ENCODE measurements at regions not wholly inside any gene's neighbourhood (a gene's known extent, or its start where the extent isn't known, plus 50 kb on each side); places are given as distances from the start of the nearest gene placed in this dataset.

DNA sequence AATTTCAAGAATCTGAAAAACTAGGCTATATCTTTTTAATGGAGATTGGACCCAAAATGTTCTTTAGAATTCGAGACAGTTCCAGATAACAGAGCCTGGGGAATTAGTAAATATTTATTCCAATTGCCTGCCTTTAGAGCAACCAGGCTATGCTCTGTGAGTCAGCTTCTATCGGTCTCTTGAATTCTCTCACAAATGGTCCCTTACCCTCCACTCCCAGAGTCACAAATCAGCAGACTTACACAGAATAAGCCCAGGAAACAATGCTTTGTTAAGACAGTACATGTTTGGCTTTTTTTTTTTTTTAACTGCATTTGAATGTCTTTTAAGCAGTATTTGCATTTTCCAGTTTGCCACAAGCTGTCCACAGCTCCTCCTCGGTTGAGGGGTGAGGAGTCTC lies 460.7 kb upstream of the CBLB start:
- intact Hi-C loops (cut with DNase I): no loop called here
- no peak for DNase-seq
- no peak overlapping the region for H3K27ac ChIP-seq
- ATAC-seq: no peak
- no peak overlapping the region for H3K4me3 ChIP-seq
- peaks cover 3% of the 10 kb centered on the region for H3K9me3 ChIP-seq
- H3K4me1 ChIP-seq: no peaks in the 10 kb centered on the region
- H3K36me3 ChIP-seq: no peaks in the 10 kb centered on the region
- TF ChIP-seq, protein P1, sequence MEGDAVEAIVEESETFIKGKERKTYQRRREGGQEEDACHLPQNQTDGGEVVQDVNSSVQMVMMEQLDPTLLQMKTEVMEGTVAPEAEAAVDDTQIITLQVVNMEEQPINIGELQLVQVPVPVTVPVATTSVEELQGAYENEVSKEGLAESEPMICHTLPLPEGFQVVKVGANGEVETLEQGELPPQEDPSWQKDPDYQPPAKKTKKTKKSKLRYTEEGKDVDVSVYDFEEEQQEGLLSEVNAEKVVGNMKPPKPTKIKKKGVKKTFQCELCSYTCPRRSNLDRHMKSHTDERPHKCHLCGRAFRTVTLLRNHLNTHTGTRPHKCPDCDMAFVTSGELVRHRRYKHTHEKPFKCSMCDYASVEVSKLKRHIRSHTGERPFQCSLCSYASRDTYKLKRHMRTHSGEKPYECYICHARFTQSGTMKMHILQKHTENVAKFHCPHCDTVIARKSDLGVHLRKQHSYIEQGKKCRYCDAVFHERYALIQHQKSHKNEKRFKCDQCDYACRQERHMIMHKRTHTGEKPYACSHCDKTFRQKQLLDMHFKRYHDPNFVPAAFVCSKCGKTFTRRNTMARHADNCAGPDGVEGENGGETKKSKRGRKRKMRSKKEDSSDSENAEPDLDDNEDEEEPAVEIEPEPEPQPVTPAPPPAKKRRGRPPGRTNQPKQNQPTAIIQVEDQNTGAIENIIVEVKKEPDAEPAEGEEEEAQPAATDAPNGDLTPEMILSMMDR (IDR thresholded peaks at IDR 0.05): no peak
- no peaks in the 10 kb centered on the region for H3K27me3 ChIP-seq (ENCODE audit: low read depth)

DNA sequence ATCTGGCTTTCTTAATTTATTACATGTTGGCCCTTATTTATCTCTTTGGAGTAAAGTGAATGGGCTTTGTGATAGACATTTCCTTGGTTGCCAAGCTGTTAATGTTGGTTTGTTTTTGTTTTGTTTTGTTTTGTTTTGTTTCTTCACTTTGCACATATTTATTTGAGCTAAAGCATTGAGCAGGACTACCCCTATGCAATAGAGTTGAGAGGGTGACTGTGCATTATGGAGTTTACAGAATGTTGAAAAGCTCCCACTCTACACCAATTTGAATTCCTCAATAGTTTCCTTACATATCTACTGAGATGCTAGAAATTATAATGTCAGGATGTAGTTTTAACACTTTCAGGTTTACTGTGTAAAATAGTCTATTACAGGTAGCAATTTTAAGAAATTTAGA lies 462.8 kb upstream of the CBLB start:
- no peaks in the 10 kb centered on the region for H3K36me3 ChIP-seq
- H3K4me3 ChIP-seq: no peak overlapping the region
- ATAC-seq: no peak
- H3K4me1 ChIP-seq: no peaks in the 10 kb centered on the region
- no peak overlapping the region for H3K27ac ChIP-seq
- DNase-seq: no peak
- H3K27me3 ChIP-seq (ENCODE audit: low read depth): no peaks in the 10 kb centered on the region
- intact Hi-C loops (cut with DNase I): no loop called here
- no peaks in the 10 kb centered on the region for H3K9me3 ChIP-seq
- TF ChIP-seq, protein P1 (IDR thresholded peaks at IDR 0.05): no peak

DNA sequence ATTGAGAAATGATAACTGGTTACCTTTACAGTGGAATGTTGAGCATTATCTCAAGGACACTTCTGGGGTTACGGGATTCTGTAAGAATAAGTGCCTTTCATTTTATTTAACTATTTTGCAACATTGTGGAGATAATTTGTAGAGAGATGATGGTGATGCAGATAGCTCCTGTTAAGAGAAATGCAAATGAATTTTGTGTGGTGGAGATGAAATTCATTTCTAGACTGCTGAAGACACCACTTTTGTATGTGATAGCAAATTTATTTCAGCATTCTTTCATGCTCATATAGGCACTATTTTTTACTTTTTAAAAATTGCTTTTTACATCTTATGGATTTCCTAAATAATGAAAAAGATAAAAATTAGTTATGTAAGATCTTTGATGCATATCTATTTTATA lies 463.3 kb upstream of the CBLB start:
- H3K4me1 ChIP-seq: no peaks in the 10 kb centered on the region
- TF ChIP-seq, protein P1 (IDR thresholded peaks at IDR 0.05): no peak
- intact Hi-C loops (cut with DNase I): no loop called here
- no peak overlapping the region for H3K27ac ChIP-seq
- H3K36me3 ChIP-seq: no peaks in the 10 kb centered on the region
- H3K9me3 ChIP-seq: no peaks in the 10 kb centered on the region
- H3K4me3 ChIP-seq: no peak overlapping the region
- no peaks in the 10 kb centered on the region for H3K27me3 ChIP-seq (ENCODE audit: low read depth)
- DNase-seq: no peak
- ATAC-seq: no peak

DNA sequence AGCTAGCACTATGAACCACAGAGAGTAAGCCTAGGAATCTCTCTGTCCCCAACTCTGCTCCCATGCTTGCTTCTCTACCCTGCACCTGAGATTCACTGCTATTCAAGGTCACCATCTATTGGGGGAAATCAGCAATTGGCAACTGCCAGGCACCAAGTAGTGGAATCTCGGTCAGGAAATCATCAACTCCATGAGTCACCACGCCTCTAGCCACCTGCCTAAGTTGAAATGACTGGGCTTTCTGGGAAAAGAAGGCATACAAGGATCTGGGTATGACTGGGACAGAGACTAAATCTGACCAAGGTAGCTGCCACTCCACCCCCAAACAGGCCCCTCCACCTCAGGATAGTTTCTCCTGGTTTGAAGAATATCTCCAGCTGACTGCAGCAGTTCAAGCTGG lies 464.1 kb upstream of the CBLB start:
- no peaks in the 10 kb centered on the region for H3K4me1 ChIP-seq
- TF ChIP-seq, protein P1 (IDR thresholded peaks at IDR 0.05): no peak
- H3K4me3 ChIP-seq: no peak overlapping the region
- H3K27ac ChIP-seq: no peak overlapping the region
- no peaks in the 10 kb centered on the region for H3K27me3 ChIP-seq (ENCODE audit: low read depth)
- H3K9me3 ChIP-seq: no peaks in the 10 kb centered on the region
- intact Hi-C loops (cut with DNase I): no loop called here
- DNase-seq: no peak
- H3K36me3 ChIP-seq: no peaks in the 10 kb centered on the region
- no peak for ATAC-seq

DNA sequence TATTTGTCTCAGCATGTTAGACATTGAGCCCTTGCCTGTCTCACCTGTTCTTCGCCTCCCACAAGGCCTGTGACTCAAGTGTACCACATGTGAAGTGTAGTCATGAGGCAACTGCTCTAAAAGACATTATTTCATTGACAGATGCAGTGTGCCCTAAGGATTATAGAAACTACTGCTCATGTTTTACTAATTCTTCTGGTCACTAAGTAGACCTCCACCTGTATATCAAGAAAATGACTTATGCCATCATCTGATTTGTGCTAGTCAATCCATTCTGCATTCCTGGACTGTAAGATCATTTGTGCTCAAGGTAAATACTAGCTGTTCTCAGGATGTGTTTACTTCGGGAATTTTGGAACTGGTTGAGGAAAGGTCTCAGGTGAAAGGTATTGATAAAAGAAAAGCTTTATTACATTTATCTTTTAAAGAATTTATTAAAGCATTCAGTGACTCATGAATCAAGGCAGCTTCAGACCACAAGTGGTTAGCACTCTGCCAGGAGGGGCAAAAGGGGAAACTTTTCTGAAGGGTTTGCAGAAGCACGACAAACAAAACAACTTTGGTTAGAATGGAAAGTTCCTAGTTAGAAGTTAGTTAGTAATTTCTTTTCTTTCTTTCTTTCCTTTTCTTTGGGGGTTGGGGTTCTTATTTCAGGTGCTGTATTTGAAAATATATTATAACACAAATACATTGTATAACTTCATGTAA lies 465.3 kb upstream of the CBLB start:
- no peak overlapping the region for H3K4me3 ChIP-seq
- H3K9me3 ChIP-seq: no peaks in the 10 kb centered on the region
- H3K4me1 ChIP-seq: no peaks in the 10 kb centered on the region
- TF ChIP-seq, protein P1 (IDR thresholded peaks at IDR 0.05): no peak
- no peak for ATAC-seq
- H3K27ac ChIP-seq: no peak overlapping the region
- DNase-seq: no peak
- no peaks in the 10 kb centered on the region for H3K36me3 ChIP-seq
- intact Hi-C loops (cut with DNase I): no loop called here
- H3K27me3 ChIP-seq (ENCODE audit: low read depth): no peaks in the 10 kb centered on the region

All from lower lobe of right lung (tissue), 2 donors.